Activated naive CD4-positive, alpha-beta T cell treated with anti-CD3 and anti-CD28 coated beads, Interleukin-2, amount 50 U/mL, for 24 hours (primary cell): ENCODE measurements at regions not wholly inside any gene's neighbourhood (a gene's known extent, or its start where the extent isn't known, plus 50 kb on each side); places are given as distances from the start of the nearest gene placed in this dataset.
"Not testable (repeated sequence)": the region's sequence is repeated elsewhere in the genome, so short reads cannot be mapped to it uniquely, and the experiment has no call there.

Source experiments
- H3K27ac Mint-ChIP-seq: one replicate; pipeline ENCODE4 v1.8.0; 2021; ENCODE audit warnings: mild to moderate bottlenecking, mixed read lengths
- H3K27me3 Mint-ChIP-seq: one replicate; pipeline ENCODE4 v1.8.0; 2021; ENCODE audit warnings: mixed read lengths
- H3K36me3 Mint-ChIP-seq: one replicate; pipeline ENCODE4 v1.8.0; 2021; ENCODE audit warnings: mixed read lengths
- H3K4me1 Mint-ChIP-seq: one replicate; pipeline ENCODE4 v1.8.0; 2021; ENCODE audit warnings: mixed read lengths
- H3K4me3 Mint-ChIP-seq: one replicate; pipeline ENCODE4 v1.8.0; 2021; ENCODE audit warnings: mild to moderate bottlenecking, mixed read lengths
- H3K9me3 Mint-ChIP-seq: one replicate; pipeline ENCODE4 v1.8.0; 2021; ENCODE audit warnings: mixed read lengths

DNA sequence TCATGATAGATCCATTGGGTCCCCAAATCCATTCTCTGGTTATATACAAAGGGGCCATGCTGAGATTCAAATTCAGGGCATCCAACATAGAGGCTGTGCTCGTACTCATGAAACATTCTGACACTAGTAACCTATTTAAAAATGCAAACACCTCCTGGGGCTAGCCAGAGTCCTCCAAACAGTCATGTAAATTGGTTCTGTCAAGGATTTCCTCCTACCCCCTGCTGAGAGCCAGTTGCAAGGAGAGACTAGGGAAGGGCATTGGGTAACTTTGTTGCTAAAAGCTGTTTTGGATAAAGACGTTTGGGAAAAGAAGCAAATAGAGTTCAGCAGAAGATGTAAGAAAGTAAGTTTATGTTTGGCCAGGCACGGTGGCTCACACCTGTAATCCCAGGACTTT lies 81.6 kb upstream of the FRG2C start:
- Mint-ChIP-seq H3K4me1 (peaks cover 13% of the 10 kb centered on the region), H3K27me3 (peaks cover 20% of the 10 kb centered on the region)
- not testable (repeated sequence) for H3K4me3 Mint-ChIP-seq, H3K27ac Mint-ChIP-seq, H3K36me3 Mint-ChIP-seq, H3K9me3 Mint-ChIP-seq

DNA sequence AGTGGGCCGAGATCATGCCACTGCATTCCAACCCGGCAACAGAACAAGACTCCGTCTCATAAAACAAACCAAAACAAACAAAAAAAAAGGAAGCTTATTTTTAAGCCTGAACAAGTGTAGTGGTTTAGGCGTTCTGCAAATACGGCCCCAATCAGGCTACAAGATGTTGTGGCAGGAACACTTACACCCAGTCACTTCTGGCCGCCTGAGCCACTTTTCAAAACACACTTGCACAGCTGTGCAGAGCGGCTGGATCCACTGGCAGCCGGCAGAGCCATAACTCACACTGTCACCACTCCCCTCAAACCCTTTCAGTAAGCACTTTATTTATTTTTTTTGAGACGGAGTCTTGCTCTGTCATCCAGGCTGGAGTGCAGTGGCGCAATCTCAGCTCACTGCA lies 81.0 kb upstream of the FRG2C start:
- H3K4me1 Mint-ChIP-seq: peaks cover 13% of the 10 kb centered on the region
- not testable (repeated sequence) for H3K27ac Mint-ChIP-seq, H3K4me3 Mint-ChIP-seq, H3K9me3 Mint-ChIP-seq, H3K36me3 Mint-ChIP-seq
- peaks cover 20% of the 10 kb centered on the region for H3K27me3 Mint-ChIP-seq

DNA sequence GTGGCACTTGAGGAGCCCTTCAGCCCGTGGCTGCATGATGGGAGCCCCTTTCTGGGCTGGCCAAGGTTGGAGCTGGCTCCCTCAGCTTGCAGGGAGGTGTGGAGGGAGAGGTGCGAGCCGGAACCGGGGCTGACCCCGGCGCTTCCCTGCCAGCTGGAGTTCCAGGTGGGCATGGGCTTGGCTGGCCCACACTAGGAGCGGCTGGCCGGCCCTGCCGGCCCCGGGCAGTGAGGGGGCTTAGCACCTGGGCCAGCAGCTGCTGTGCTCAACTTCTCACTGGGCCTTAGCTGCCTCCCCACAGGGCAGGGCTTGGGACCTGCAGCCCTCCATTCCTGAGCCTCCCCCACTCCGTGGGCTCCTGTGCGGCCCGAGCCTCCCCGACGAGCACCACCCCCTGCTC lies 76.4 kb upstream of the FRG2C start:
- not testable (repeated sequence) for H3K9me3 Mint-ChIP-seq, H3K36me3 Mint-ChIP-seq, H3K27ac Mint-ChIP-seq, H3K27me3 Mint-ChIP-seq, H3K4me3 Mint-ChIP-seq, H3K4me1 Mint-ChIP-seq

- H3K9me3 Mint-ChIP-seq, H3K4me3 Mint-ChIP-seq, H3K27ac Mint-ChIP-seq, H3K4me1 Mint-ChIP-seq, H3K36me3 Mint-ChIP-seq, H3K27me3 Mint-ChIP-seq: not testable (repeated sequence)
Observed at GRCh38 chr3:75590382-75590781, 73.7 kb upstream of the FRG2C start.

- not testable (repeated sequence) for H3K36me3 Mint-ChIP-seq, H3K4me1 Mint-ChIP-seq, H3K27me3 Mint-ChIP-seq, H3K27ac Mint-ChIP-seq, H3K4me3 Mint-ChIP-seq, H3K9me3 Mint-ChIP-seq
Observed at GRCh38 chr3:75604286-75604934, 59.7 kb upstream of the FRG2C start.

DNA sequence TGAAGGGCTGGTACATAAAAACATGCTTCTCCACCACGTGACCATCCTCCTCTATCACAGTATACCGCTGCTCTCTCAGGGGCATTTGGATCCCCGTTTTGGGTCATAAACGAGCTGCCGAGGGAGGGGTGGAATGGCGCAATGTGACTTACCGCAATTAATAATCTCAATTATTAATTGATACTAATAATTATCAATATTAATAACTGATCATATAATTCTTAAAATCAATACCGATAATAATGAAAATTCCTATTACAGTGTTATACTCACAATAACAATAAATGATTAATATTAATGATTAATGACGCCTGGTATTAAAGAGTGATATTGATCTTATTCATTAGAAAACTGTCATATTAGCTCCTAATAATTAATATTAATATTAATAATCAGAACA lies 56.1 kb upstream of the FRG2C start:
- not testable (repeated sequence) for H3K36me3 Mint-ChIP-seq, H3K9me3 Mint-ChIP-seq, H3K27ac Mint-ChIP-seq, H3K4me3 Mint-ChIP-seq, H3K27me3 Mint-ChIP-seq, H3K4me1 Mint-ChIP-seq

DNA sequence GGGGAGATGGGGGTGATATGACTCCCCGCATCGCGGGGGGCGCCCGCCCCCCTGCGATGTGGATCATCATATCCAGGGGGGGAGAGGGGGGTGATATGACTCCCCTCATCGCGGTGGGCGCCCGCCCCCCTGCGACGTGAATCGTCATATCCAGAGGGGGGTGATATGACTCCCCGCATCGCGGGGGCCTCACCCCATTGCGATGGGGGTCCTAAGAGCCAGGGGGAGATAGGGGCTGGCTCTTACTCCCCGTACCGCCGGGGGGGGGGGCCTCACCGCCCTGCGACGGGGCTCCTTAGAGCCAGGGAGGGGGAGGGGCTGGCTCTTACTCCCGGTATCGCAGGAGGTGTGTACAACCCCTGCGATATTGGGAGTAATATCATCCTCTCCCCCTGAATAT lies 54.5 kb upstream of the FRG2C start:
- H3K27me3 Mint-ChIP-seq, H3K36me3 Mint-ChIP-seq, H3K27ac Mint-ChIP-seq, H3K9me3 Mint-ChIP-seq, H3K4me1 Mint-ChIP-seq, H3K4me3 Mint-ChIP-seq: not testable (repeated sequence)

DNA sequence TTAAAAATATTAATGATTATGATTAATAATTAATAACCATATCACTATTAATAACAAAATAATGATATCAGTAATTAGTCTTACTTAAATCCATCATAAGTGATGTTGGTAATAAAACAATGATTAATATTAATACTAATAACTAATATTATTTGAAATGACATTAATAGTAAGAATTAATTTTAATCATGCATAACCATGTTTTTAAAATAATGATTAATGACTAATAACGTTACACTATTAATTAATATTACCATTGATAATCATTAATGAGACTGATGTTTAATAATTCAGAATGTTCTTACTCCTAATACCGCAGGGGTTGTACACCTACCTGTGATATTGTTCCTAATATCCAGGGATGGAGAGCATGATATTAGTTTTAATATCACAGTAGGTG lies 53.4 kb upstream of the FRG2C start:
- no peak overlapping the region for H3K27ac Mint-ChIP-seq
- no peaks in the 10 kb centered on the region for H3K4me1 Mint-ChIP-seq
- H3K36me3 Mint-ChIP-seq: no peaks in the 10 kb centered on the region
- no peak overlapping the region for H3K4me3 Mint-ChIP-seq
- peaks cover 4% of the 10 kb centered on the region for H3K9me3 Mint-ChIP-seq
- H3K27me3 Mint-ChIP-seq: peaks cover 3% of the 10 kb centered on the region

- H3K36me3 Mint-ChIP-seq, H3K4me1 Mint-ChIP-seq, H3K27me3 Mint-ChIP-seq, H3K4me3 Mint-ChIP-seq, H3K9me3 Mint-ChIP-seq, H3K27ac Mint-ChIP-seq: not testable (repeated sequence)
Observed at GRCh38 chr3:75611724-75612460, 52.2 kb upstream of the FRG2C start.
